Globus pallidus (tissue), 1 donor: ENCODE measurements at regions not wholly inside any gene's neighbourhood (a gene's known extent, or its start where the extent isn't known, plus 50 kb on each side); places are given as distances from the start of the nearest gene placed in this dataset.
A peak's percentile ranks its signal among the peaks of the same experiment; 100 is the strongest.
"Not testable (repeated sequence)": the region's sequence is repeated elsewhere in the genome, so short reads cannot be mapped to it uniquely, and the experiment has no call there.

ENCODE experiments used
- DNase-seq: peaks from one replicate; pipeline ENCODE4 v3.0.0-alpha.2; 2015; ENCODE audit warnings: low spot score

DNA sequence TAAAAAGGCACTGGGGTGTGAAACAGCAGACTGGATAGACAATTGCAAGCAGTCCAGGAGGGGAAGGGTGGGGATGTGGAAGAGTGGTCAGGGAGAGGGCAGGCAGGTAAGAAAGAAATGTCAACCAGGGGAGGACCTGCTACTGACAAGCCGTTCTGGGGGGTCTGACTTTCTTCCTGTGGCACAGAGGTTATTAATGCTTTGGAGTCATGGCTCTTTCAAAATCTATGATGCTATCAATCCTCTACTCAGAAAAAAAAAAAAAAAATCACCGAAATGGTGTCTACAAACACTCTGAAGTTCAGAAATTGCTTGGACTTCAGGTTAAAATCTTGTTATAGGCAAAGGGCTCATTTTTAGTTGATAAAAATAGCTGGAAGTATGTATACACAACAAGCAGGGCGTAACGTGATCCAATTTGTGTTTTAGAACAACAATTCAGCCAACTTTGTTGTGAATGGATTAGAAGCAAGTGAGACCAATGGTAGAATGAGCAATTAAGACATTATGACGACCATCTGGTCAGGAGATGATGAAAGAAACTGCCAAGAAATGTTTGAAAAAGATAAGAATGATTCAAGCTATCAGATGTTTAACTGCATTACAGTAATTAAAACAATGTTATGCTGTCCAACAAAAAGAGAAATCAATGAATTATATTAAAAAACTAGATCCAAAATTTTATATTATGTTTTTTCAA is 255.2 kb downstream of the DEPDC1B start:
- DNase-seq, result no peak

DNA sequence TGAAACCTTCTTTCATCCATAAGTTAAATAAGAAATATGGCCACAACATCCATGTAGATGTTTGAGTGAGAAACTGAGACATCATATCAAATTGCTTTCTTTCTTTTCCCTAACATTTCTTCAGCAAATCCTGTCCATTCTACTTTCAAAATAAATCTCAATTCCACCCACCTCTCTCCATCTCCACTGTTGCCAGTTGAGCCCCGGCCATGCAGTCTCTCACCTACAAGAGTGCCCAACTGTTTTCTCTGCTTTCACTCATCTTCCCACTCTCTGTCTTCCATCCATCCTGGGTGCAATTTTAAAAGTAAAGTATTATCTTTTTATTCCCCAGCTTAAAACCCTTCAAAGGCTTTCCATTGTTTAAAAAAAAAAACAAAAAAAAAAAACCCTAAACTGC is 260.4 kb downstream of the DEPDC1B start:
- DNase-seq, result no peak

DNA sequence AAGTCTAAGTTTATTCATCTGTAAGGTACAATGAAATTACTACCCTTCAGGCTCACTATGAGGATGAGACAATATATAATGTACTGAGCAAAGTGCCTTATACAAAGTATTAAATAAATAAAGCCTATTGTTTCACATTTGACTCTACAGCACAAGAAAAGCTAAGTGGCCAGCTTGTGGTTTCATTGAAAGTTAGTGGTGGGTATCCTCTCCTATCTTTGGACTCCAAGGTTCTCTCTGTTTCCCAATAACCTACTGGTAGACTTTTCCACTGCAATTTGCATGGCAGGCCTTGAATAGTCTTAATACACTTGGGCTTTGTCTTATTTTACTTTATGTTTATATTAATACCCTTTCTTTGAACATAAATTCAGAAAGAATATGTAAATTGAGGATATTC is 262.7 kb downstream of the DEPDC1B start:
- no peak for DNase-seq

DNA sequence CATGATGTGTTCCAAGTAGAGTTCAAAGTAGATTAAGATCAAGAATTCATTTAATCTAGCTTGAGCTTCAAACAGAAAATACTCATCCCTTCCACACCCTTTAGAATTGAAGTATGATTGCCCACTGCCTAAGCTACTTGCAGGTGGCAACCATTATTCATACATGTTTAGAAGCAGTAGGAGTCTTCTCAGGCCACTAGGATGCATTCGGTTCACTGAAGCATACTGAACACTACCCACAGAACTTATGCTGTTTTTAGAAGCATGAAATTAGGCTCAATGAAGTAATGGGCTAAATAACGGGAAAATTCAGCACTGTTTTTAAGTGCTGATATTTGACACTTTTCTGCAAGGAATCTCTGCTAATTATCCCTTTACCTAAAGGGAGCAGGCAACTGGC is 263.4 kb downstream of the DEPDC1B start:
- no peak for DNase-seq

DNA sequence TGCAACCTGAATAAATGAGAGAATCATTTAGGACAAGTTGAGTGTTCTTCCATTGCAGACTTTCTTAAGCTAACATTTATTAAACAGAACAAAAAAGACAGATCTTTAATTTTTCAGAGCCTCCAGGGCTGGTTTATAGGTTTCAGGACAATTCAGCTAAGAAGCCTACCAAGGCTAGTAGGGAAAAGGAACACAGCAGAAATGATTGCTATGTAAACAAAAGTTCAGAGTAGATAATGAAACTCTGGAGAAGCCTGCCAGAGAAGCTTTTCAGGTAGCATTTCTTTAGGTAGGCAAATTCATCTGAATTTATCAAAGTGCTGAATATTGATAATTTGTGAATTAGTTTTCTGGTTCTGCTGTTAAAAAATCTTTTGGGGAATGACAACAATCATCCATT is 264.2 kb downstream of the DEPDC1B start:
- DNase-seq, result no peak

DNA sequence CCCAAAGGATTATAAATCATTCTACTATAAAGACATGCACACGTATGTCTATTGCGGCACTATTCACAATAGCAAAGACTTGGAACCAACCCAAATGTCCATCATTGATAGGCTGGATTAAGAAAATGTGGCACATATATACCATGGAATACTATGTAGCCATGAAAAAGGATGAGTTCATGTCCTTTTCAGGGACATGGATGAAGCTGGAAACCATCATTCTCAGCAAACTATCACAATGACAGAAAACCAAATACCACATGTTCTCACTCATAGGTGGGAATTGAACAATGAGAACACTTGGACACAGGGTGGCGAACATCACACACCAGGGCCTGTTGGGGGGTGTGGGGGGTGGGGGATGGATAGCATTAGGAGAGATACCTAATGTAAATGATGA is 273.8 kb downstream of the DEPDC1B start:
- DNase-seq, result not testable (repeated sequence)

DNA sequence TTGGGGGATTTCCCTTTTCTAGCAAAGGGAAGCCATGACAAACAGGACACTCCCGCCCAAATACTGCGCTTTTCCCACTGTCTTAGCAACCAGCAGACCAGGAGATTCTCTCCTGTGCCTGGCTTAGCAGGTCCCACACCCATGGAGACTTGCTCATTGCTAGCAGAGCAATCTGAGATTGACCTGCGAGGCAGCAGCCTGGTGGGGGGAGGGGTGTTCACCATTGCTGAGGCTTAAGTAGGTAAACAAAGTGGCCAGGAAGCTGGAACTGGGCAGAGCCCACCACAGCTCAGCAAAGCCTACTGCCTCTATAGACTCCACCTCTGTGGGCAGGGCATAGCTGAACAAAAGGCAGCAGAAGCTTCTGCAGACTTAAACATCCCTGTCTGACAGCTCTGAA is 279.2 kb downstream of the DEPDC1B start:
- not testable (repeated sequence) for DNase-seq

DNA sequence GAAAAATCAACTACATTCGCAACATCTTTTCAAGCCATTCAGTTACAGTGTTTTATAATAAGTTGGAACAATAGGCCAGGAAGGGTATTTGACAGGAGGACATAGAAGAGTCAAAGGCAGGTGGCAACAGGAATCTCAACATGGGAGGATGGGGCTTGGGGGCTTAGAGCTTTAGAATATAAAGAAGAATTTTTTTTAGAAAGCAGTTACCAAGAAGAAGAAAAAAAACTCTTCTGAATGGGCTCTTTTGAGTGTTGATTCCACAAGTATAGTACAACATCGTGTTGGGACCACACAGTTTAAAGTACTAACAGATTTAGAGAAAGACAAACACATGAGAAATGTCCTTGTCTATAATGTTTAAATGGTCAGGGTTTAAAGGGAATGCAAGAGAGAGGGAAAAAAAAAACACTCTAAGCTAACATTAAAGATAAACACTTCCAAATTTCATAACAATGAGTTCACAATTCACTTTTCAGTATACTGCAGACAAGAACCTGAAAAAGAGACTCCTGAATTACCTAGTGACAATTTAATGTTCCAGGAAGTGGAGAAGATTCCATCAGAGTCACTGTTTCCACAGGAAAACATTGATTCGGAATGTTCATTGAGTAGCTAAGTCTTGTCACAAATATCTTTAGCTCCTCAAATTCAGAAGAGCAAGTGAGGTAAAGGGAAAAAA is 282.3 kb downstream of the DEPDC1B start:
- DNase-seq, result no peak

DNA sequence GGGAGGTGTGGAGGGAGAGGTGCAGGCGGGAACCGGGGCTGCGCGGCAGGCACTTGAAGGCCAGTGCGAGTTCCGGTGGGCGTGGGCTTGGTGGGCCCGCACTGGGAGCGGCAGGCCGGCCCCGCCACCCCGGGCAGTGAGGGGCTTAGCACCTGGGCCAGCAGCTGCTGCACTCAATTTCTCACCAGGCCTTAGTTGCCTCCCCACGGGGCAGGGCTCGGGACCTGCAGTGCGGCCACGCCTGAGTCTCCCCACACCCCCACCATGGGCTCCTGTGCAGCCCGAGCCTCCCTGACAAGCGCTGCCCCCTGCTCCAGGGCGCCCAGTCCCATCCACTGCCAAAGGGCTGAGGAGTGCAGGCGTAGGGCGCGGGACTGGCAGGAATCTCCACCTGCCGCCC is 284.5 kb downstream of the DEPDC1B start:
- DNase-seq, result no peak

DNA sequence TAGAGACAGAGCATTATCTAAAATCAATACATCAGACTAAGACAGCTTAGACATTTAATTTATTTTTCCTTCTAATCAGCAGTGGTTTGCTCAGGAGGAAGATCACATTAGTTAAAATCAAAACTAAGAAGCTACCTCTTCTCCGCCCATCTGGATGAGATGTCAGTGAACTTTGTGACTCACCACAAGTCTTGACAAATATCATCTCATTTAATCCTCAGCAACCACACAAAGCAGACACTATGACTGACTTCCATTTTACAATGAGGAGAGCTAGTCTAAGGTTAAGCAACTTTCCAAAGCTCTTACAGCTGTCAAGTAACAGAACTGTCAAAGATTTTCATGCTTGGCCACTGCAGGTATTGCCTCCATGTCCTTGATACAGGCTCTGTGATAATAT is 289.5 kb downstream of the DEPDC1B start:
- no peak for DNase-seq

DNA sequence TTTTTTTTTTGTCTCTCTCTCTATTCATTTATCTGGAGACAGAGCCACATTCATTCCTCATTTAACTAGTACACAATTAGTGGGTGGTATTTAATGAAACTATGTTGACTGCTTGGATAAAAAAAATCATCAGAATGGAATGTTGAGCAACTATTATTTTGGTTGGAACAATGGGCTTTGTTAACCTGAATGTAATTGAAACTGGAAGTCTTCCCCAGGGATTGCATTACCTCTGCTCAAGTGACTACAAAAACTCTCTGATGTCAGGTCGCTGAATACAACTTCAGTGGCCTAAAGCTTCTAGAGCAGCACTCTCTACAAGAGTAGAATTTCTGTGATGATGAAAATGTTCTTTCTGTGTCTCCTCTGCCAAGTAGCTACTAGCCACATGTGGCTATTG is 295.8 kb downstream of the DEPDC1B start:
- DNase-seq, result peak; percentile 20

DNA sequence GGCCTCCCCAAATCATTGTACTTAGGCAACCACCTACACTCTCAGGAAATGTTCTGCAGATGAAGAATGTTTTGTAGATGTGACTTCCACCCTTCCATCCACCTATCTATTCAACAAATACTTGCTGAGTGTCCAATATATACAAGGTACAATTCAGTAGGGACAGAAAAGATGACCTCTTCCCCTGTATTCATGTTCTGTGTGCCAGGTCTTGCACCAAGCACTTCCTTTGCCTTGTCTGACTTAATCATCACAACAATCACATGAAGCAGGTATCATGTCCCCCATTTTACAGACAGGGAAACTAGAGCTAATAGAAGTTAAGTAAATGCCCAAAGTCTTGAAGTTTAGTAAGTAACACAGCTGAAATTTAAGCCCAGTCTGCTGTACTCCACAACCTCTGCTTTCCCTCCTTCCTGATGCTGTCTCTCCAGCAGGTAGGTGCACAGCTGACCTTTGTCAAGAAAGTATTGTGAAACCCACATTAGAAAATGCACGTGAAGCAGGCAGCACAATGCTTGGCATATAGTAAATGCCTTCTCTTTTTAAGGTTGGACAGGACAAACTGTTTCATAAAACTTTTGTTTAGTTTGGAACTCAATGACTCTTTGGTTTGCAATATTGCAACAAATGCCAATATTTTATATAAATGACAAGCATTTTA is 296.5 kb downstream of the DEPDC1B start:
- DNase-seq, result no peak

DNA sequence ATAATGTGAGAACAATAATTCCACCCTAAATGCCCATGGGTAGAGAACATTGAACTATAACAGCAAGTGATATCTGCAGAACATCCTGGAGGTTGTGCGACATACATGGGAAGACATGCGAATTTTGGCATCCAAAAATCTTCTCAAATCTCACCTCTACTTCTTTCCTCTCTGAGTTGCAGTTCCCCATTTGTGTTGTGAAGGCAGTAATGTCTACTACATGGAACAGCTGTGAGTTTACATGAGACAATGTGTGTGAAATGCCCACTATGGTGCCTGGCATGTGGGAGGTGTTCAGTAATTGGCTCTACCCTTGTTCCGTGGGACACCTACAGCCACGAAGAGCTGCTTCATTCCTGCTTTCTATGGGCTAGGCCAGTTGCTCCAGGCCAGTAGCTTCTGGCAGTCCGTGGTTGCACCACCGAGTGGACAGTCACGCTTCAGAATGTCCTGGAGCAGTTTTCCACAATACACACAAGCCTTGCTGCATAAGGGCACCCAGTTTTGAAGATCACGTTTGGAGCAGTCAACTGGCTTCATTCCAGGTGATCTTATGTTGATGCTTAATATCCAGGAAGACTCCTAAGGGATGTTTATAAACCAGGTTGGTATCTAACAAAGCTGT is 297.7 kb downstream of the DEPDC1B start:
- DNase-seq, result no peak

DNA sequence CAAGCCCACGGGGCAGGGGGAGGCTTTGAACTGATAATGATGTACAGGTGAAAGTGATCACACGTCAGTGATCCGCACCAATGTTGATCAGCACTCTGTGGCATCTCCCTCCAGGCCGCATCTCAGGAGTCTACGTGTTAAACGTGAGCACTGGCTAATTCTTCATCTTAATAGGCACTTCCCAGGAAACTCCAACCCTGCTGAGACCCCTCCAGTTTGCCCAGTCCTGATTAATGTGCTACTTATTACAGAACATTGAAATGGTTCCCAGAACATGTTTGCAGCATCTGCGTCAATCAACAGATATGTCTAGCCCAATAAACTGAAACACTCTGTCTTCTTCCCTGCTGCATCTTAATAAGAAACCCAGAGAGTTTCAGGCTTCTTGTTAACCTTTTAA is 298.4 kb downstream of the DEPDC1B start:
- no peak for DNase-seq

DNA sequence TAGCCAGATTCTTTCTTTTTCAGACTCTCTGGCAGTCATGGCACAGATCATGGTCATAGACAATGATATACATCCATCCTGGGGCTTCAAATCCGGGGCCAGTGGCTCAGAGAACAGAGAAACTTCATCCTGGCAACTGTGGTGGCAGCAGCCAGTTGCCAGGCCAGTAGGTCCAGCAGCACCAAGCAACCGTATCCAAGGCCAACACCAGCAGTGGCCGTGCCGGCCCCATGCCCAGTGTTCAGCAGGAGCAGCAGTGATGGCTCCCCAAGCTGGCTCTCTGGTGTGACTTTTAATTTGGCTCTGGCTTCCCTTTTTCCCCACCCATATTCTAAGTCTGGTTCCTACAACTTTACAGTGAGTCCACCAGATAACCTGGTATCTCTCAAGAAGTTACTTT is 300.5 kb downstream of the DEPDC1B start:
- peak; percentile 9 for DNase-seq

DNA sequence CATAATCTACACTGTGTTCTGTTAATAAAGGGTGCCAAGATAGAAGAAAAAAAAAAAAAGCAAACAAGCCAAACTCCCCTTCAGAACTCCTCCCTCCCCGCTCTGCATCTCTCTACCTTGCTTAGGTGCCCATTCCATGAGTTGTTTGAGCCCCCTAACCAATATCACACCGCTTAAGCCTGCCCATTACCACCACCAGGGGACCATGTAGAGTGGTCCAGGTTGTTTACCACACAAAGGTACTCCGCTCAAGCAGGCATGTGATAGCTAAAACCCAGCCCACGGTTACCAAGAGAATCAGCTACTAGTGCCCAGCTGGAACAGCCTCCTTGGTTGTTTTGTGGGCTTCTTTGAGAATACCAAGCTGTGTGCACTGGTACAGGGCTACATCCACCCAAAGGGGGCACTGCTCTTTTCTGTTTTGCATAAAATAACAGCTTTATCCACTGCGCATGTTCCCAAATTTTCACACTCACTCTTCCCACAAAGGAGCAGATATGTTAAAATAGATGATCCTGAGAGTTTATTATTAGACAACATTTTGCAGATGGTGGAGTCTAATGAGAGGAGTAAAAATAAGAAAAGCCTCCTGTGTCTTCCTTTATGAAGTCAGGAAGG is 304.1 kb downstream of the DEPDC1B start:
- DNase-seq, result no peak

DNA sequence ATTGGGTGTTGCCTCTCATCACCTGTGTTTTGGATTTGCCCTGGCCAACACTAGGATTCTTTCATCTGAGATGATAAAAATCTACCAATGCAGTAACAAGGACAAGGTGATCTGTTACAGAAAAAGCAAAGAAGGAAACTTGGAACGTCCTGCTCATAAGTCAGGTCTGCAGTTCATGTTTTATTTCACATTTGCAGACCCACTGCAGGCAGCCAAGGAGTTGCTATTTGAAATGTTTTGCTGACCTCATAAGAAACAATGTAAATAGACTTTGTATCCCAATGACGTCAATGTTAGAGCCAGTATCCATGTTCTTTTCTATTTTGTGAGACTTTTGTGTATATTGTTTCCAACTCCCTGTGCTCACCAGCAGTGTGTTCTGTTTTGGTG is 312.9 kb downstream of the DEPDC1B start:
- no peak for DNase-seq

DNA sequence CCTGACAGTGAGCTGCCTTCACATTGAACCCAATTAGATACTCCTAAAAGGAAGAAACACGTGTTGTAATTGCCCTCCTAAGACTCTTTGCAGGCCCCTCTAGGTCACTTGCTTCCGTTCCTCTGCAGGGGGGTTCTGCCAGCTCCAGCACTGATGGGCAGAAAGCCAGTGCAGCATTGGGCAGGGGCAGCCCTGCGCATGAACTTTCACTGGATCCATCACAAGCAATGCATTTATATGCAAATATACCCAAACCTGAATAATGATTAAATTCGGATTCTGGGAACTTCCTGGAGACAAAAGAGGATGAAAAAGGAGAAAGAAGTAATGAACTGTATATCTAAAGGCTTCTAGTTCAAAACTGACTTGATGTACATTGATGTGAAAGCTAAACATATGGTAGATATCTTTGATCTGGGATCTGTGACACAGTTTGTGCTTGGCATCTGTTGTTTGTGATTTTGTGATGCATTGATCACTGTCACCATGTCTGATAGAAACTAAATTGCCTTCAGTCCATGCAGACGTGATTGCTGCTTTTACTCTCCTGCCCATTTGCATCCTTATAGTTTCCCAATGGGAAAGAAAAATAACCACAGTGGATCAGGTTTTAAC is 313.4 kb downstream of the DEPDC1B start:
- no peak for DNase-seq

DNA sequence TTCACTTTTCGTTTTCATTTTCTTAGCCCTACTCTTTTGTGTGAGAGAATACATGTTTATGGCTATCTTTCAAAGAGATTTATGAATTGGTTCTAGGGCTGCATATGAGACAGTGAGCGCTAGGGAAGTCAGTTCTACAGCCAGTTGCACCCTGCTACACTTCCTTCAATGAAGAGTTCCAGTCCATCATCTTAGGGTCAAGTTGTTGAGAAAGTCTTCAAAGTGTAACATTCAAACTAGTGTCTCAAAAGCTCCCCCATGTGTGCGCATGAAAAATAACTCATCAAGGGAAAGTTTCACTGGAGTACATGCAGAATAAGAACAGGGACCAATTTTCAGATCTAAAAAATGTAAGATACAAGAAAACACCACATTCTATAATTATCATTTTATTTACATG is 317.2 kb downstream of the DEPDC1B start:
- DNase-seq, result peak; percentile 61

DNA sequence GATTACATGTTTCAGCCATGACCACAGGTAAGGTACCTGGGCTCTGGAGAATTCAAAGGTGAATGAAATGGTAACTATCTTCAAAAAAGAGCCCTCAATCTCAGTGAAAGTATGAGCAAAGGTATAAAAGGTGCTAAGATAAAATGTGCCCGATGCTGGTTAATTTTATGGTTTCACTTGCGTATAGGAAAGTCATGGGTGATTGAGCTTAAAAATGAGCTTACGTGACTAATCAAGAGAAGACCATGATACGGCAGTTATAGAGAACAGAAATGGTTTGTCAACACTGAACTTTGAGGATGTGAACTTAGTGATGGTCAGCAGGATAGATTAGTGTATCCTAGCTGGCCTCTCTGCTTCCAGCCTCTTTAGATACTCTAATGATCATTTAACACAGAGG is 320.1 kb downstream of the DEPDC1B start:
- no peak for DNase-seq

DNA sequence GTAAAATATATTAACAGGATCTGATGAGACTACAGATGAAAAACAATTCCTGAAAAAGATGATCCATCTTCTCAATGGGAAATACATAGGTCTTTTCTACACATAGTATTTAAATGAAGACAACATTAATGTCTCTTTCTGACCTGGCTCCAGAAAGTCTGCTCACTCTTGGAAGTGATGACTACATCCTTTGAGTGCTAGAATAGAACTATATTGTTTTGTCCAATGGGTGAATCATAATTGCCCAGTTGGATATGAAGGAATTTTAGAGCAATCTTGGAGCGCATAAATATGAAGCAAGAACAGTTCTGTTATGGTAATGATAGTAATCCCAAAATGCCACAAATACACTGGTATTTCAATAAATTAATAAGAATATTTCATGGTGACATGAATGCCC is 322.1 kb downstream of the DEPDC1B start:
- no peak for DNase-seq

DNA sequence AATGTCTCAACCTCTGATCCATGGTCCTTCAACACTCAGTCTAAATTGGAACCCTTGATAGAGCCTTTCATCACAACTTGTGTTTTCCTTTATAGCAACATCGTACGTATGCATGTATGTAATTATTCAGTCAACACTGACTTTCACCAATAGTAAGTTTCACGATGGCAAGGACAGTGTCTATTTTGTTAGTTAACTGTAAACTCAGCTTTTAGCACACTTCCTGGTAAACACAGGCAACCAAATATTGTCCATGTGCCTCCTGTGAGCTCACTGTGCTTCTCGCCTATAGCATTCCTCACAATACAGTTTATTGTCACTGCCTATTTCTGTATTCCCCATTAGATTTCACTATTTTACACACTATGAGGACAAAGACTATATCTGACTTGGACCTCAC is 323.1 kb downstream of the DEPDC1B start:
- DNase-seq, result no peak
